ENCODE measurements at regions not wholly inside any gene's neighbourhood (a gene's known extent, or its start where the extent isn't known, plus 50 kb on each side); places are given as distances from the start of the nearest gene placed in this dataset.

DNA sequence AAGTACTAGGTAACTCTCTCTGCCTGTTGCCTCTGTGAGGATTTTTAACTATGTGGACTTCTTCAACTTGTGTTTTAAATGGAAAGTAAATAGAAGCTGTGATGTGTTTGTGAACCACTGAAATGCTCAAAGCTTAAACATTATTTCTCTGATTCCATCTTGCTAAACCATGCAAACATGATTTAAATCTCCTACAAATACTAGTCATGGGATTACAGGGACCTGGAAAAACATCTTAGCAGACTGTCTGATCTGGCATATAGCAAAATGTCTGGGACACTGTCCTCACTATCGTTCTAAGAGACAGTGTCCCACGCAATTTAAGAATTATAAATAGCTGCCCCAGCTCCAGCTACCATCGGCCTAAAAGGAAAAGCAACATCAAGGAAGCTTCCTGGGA, 914.5 kb upstream of the FAT3 start:
- TF ChIP-seq CTCF (IDR thresholded peaks at IDR 0.05) (no peak), POLR2A (IDR thresholded peaks at IDR 0.05) (no peak)

Measured in body of pancreas (tissue), 4 donors.